Fibroblast of pulmonary artery (primary cell): ENCODE measurements at regions not wholly inside any gene's neighbourhood (a gene's known extent, or its start where the extent isn't known, plus 50 kb on each side); places are given as distances from the start of the nearest gene placed in this dataset.

Source experiments
- DNase-seq: peaks from one replicate; pipeline ENCODE4 v3.0.0-alpha.2; 2010; ENCODE audit warnings: low read depth
- H3K4me3 ChIP-seq: replicated peaks from 2 replicates; pipeline ENCODE4 v1.5.1; 2011; ENCODE audit warnings: low read depth, mild to moderate bottlenecking, control low read depth, low read length, moderate library complexity
- CTCF ChIP-seq: IDR thresholded peaks from 2 replicates; pipeline ENCODE4 v1.5.1; 2011; ENCODE audit warnings: mild to moderate bottlenecking, control low read depth, low read length, inconsistent platforms; ENCODE audit errors: missing control alignments

- TF ChIP-seq CTCF: no peak
Observed at GRCh38 chr13:108127406-108127805, 87.9 kb downstream of the LIG4 start.

GRCh38 chr13:108126056-108126455 is 89.3 kb downstream of the LIG4 start:
- no peak for TF ChIP-seq CTCF
- DNase-seq: no peak
- H3K4me3 ChIP-seq: no peak overlapping the region

More at GRCh38 chr13:108127406-108127805, 87.9 kb downstream of the LIG4 start:
- no peak overlapping the region for H3K4me3 ChIP-seq
- DNase-seq: no peak

- no peak for TF ChIP-seq CTCF
- no peak for DNase-seq
- H3K4me3 ChIP-seq: no peak overlapping the region
Observed at GRCh38 chr13:108121406-108121805, 93.9 kb downstream of the LIG4 start.

- no peak for TF ChIP-seq CTCF
- no peak for DNase-seq
- no peak overlapping the region for H3K4me3 ChIP-seq
Observed at GRCh38 chr13:108120856-108121255, 94.5 kb downstream of the LIG4 start.

GRCh38 chr13:108120302-108120701 is 95.0 kb downstream of the LIG4 start:
- no peak overlapping the region for H3K4me3 ChIP-seq
- no peak for DNase-seq
- no peak for TF ChIP-seq CTCF

- DNase-seq: no peak
- no peak overlapping the region for H3K4me3 ChIP-seq
- no peak for TF ChIP-seq CTCF
Observed at GRCh38 chr13:108115738-108116137, 99.6 kb downstream of the LIG4 start.

GRCh38 chr13:108113407-108113806 is 101.9 kb downstream of the LIG4 start:
- H3K4me3 ChIP-seq: no peak overlapping the region
- no peak for DNase-seq
- no peak for TF ChIP-seq CTCF
